GM12872 (cell line): ENCODE measurements at regions not wholly inside any gene's neighbourhood (a gene's known extent, or its start where the extent isn't known, plus 50 kb on each side); places are given as distances from the start of the nearest gene placed in this dataset.

Source experiments
- TF ChIP-seq, protein P1 (sequence below): IDR thresholded peaks from 3 replicates; pipeline ENCODE4 v1.5.1; 2011; ENCODE audit warnings: low read depth, mild to moderate bottlenecking, low read length, moderate library complexity; ENCODE audit not compliant: insufficient read depth

DNA sequence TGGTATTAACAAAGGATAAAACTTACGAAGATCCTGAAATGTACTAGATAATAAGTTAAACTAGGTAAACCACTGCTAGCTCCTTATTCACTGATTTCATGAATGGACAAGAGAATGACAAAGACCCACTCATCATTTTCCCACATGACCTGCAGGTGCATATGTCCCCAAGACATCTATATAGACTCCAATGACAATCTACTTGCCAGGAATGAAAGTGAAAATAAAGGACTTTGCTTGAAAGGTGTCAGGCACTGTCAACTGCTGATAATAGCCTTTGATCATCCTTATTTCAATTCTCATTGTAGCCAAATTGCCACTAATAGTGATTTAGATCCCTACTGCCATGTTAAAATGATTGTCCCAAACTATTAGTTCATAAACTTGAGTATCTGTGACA, 321.8 kb downstream of the HACE1 start:
- TF ChIP-seq, protein P1, sequence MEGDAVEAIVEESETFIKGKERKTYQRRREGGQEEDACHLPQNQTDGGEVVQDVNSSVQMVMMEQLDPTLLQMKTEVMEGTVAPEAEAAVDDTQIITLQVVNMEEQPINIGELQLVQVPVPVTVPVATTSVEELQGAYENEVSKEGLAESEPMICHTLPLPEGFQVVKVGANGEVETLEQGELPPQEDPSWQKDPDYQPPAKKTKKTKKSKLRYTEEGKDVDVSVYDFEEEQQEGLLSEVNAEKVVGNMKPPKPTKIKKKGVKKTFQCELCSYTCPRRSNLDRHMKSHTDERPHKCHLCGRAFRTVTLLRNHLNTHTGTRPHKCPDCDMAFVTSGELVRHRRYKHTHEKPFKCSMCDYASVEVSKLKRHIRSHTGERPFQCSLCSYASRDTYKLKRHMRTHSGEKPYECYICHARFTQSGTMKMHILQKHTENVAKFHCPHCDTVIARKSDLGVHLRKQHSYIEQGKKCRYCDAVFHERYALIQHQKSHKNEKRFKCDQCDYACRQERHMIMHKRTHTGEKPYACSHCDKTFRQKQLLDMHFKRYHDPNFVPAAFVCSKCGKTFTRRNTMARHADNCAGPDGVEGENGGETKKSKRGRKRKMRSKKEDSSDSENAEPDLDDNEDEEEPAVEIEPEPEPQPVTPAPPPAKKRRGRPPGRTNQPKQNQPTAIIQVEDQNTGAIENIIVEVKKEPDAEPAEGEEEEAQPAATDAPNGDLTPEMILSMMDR, result no peak

DNA sequence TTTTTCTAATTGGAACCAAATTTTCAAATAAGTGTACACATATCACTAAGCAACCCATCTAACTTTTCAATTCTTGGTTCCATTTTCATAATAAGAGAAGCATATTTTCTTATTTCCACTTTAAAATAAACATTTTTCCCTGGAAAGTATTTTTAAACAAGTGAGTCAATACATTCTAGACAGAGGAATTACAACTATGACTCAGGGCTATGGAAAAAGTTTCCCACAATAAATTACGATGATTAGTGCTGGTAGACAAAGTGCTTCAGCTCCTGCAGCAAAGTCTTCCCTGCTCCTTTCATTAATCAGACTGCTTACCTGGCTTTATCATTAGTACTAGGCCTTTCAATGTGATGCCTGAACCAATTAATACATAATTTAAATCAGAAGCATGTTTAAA, 322.5 kb downstream of the HACE1 start:
- TF ChIP-seq, protein P1, result no peak

DNA sequence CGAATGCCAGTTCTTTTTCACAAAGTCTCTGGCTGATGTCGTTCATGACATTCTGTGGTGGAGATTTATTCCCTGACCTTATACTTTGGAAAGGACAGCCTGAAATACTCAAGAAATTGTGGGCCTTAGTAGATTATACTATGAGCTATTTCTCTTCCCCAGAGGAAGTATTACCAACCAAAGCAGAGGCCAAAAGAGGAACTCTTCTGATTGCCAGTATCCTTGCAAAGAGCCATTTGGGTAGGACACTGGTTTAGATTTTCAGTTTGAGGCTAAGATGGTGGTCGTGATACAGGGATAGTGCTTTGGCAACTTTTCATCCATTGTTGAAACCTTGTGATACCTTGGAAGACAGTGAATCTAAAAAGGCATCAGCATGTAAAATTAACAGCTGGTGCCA, 327.3 kb downstream of the HACE1 start:
- TF ChIP-seq, protein P1, result no peak

DNA sequence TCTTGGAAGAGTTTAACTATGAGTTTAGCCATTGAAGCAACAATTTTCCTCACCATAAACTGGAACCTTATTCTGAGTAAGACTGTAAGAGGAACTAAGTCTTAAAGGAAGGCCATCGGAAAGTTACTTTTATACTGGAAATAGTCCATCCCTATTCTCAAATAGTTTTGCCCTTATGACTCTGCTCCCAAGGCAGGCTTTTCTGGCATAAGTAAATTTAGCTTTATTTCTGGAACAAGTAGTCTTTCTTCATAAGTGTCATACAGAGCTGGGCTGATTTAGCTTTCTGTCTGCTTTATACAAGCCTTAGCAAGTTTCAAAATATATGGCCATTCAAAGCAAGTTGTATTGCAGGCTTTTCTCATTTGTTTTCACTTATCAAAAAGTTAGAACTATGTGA, 328.1 kb downstream of the HACE1 start:
- TF ChIP-seq, protein P1, result no peak

DNA sequence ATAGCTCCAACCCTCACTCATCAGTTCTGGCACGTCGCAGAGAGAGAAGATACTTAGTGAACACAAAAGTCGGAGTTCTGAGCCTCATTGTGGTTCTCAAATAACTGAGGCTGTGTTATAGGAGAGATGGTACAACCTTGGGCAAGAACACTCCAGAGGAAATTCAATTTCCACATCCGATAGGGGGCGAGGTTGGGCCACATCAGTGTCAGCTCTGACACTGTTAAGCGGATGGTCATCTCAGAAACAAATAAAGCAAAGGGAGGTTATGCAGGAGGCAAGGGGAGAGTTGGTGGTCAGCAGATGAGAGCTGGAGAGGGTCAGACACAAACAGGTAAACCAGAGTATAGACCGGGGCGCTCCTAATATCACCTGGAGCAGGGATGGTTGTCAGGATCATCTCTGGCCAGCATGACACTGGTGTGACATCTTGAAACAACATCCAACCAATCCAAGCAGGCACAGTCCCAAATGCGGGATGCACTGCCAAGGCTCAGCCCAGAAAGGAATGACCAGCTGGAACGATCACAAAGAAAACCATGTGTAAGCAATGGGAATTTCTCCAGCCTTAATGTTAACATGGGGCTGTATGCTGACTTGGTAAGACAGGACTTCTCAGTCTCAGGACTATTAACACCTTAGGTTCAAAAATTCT, 331.8 kb downstream of the HACE1 start:
- TF ChIP-seq, protein P1, result 0 out of 3 replicates have a peak, but pooled peaks have one; percentile 5

DNA sequence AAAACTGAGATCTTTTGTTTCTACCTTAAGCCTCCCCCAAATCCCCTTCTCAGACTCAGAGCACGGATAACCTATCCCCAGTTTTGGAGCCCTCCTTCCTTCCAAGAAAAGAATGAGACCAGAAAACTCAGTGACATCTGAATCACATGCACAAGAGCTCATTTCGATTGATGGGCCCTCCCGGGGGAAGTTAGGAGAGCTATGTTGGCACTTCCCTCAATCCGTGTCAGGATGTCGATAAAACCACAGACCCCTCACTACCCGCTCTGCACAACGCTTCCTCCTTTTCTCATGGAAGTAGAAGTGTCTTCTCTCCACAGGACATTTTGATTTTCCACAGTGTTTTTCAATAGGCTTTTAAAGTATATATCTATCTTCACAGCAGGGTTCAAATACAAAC, 332.4 kb downstream of the HACE1 start:
- TF ChIP-seq, protein P1, result no peak

DNA sequence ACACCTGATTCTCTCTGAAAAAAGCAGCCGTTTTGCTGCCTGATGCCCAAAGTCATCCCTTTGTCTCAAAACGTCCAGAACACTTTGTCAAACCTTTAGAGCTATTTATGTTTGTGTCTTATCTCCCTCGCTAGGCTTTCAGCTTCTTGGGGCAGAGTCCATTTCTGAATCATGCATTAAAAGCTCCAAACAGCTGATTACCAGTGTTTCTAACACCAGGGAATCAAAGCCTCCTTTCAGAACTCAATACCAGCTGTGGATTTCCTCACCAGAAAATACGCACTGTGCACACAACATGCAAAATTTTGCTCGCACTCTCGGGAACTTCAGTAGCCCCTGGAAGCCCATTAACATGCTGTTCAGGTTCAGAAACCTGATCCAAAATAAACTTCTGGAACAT, 333.3 kb downstream of the HACE1 start:
- TF ChIP-seq, protein P1, result peak; percentile 7; the same call in 1 of the 3 replicates
